IPS DF 6.9 (cell line): ENCODE measurements at regions not wholly inside any gene's neighbourhood (a gene's known extent, or its start where the extent isn't known, plus 50 kb on each side); places are given as distances from the start of the nearest gene placed in this dataset.
"Not testable (repeated sequence)": the region's sequence is repeated elsewhere in the genome, so short reads cannot be mapped to it uniquely, and the experiment has no call there.

Source experiments
- DNase-seq: peaks from one replicate; pipeline ENCODE4 v3.0.0-alpha.2; 2013; ENCODE audit warnings: low read depth, low spot score
- H3K27ac ChIP-seq: one replicate; pipeline ENCODE4 v1.5.1; 2013; ENCODE audit warnings: low read length, control low read depth
- H3K27me3 ChIP-seq: 2 replicates; pipeline ENCODE4 v1.6.1; 2013; ENCODE audit warnings: mild to moderate bottlenecking, low read length; ENCODE audit not compliant: control insufficient read depth, insufficient read depth
- H3K36me3 ChIP-seq: 2 replicates; pipeline ENCODE4 v1.6.1; 2013; ENCODE audit warnings: low read length; ENCODE audit not compliant: control insufficient read depth, insufficient read depth
- H3K4me1 ChIP-seq: 2 replicates; pipeline ENCODE4 v1.6.1; 2013; ENCODE audit warnings: low read length; ENCODE audit not compliant: control insufficient read depth, insufficient read depth
- H3K4me3 ChIP-seq: 2 replicates; pipeline ENCODE4 v1.5.1; 2013; ENCODE audit warnings: mild to moderate bottlenecking, low read length
- H3K9me3 ChIP-seq: 2 replicates; pipeline ENCODE4 v1.6.1; 2013; ENCODE audit warnings: low read length, inconsistent platforms; ENCODE audit not compliant: control insufficient read depth, insufficient read depth
- WGBS: extraction: QIAGEN DNeasy Blood & Tissue Kit; methylation state at CpG from one replicate; pipeline ENCODE4 v1.1.7; 2013; ENCODE audit warnings: mixed read lengths, missing lambda C conversion rate; ENCODE audit not compliant: insufficient read length, insufficient coverage; 5-methylcytosine and 5-hydroxymethylcytosine counted together

- Histone ChIP-seq H3K9me3 (no peaks in the 10 kb centered on the region), H3K27me3 (no peaks in the 10 kb centered on the region), H3K4me3 (no peak overlapping the region), H3K27ac (no peak overlapping the region), H3K4me1 (no peaks in the 10 kb centered on the region), H3K36me3 (no peaks in the 10 kb centered on the region)
- WGBS = no CpG with 5 or more reads among the region's 3 CpGs
- no peak for DNase-seq
Observed at GRCh38 chr6:2355150-2355549, 109.7 kb upstream of the GMDS start.

- no peaks in the 10 kb centered on the region for H3K27me3 ChIP-seq
- H3K4me3 ChIP-seq = no peak overlapping the region
- H3K9me3 ChIP-seq = no peaks in the 10 kb centered on the region
- WGBS = no CpG with 5 or more reads among the region's 6 CpGs
- DNase-seq = no peak
- H3K4me1 ChIP-seq = no peaks in the 10 kb centered on the region
- no peak overlapping the region for H3K27ac ChIP-seq
- H3K36me3 ChIP-seq = no peaks in the 10 kb centered on the region
Observed at GRCh38 chr6:2354138-2354491, 108.7 kb upstream of the GMDS start.

- Histone ChIP-seq H3K9me3 (no peaks in the 10 kb centered on the region), H3K27ac (no peak overlapping the region), H3K4me3 (no peak overlapping the region), H3K4me1 (no peaks in the 10 kb centered on the region), H3K36me3 (no peaks in the 10 kb centered on the region), H3K27me3 (no peaks in the 10 kb centered on the region)
- WGBS = no CpG with 5 or more reads among the region's 10 CpGs
- DNase-seq = peak; percentile 27
Observed at GRCh38 chr6:2353412-2354137, 108.2 kb upstream of the GMDS start.

- Histone ChIP-seq H3K4me1 (no peaks in the 10 kb centered on the region), H3K9me3 (no peaks in the 10 kb centered on the region), H3K36me3 (no peaks in the 10 kb centered on the region), H3K4me3 (no peak overlapping the region), H3K27ac (no peak overlapping the region), H3K27me3 (no peaks in the 10 kb centered on the region)
- no peak for DNase-seq
- WGBS = no CpG with 5 or more reads among the region's 4 CpGs
Observed at GRCh38 chr6:2351807-2352431, 106.5 kb upstream of the GMDS start.

GRCh38 chr6:2351090-2351489, 105.7 kb upstream of the GMDS start:
- no CpG with 5 or more reads among the region's 5 CpGs for WGBS

GRCh38 chr6:2346078-2346477, 100.7 kb upstream of the GMDS start:
- no peaks in the 10 kb centered on the region for H3K9me3 ChIP-seq
- H3K36me3 ChIP-seq = no peaks in the 10 kb centered on the region
- no peak overlapping the region for H3K27ac ChIP-seq
- no CpG with 5 or more reads among the region's 3 CpGs for WGBS
- DNase-seq = no peak
- H3K27me3 ChIP-seq = no peaks in the 10 kb centered on the region
- no peaks in the 10 kb centered on the region for H3K4me1 ChIP-seq
- H3K4me3 ChIP-seq = no peak overlapping the region

More at GRCh38 chr6:2351090-2351489, 105.7 kb upstream of the GMDS start:
- Histone ChIP-seq H3K4me1 (no peaks in the 10 kb centered on the region), H3K36me3 (no peaks in the 10 kb centered on the region), H3K27ac (no peak overlapping the region), H3K4me3 (no peak overlapping the region), H3K27me3 (no peaks in the 10 kb centered on the region), H3K9me3 (no peaks in the 10 kb centered on the region)
- no peak for DNase-seq

GRCh38 chr6:2344319-2344905, 99.0 kb upstream of the GMDS start:
- Histone ChIP-seq H3K36me3 (no peaks in the 10 kb centered on the region), H3K4me1 (no peaks in the 10 kb centered on the region), H3K27ac (no peak overlapping the region), H3K27me3 (no peaks in the 10 kb centered on the region), H3K9me3 (no peaks in the 10 kb centered on the region), H3K4me3 (no peak overlapping the region)
- no CpG with 5 or more reads among the region's 6 CpGs for WGBS
- DNase-seq = no peak

GRCh38 chr6:2327591-2327990, 82.2 kb upstream of the GMDS start:
- Histone ChIP-seq H3K4me1 (no peaks in the 10 kb centered on the region), H3K9me3 (peaks cover 2% of the 10 kb centered on the region), H3K4me3 (no peak overlapping the region), H3K27me3 (no peaks in the 10 kb centered on the region), H3K27ac (no peak overlapping the region), H3K36me3 (no peaks in the 10 kb centered on the region)
- no peak for DNase-seq

- no peak for DNase-seq
- no peak overlapping the region for H3K27ac ChIP-seq
- no peaks in the 10 kb centered on the region for H3K4me1 ChIP-seq
- H3K36me3 ChIP-seq = no peaks in the 10 kb centered on the region
- H3K9me3 ChIP-seq = peaks cover 2% of the 10 kb centered on the region
- no peaks in the 10 kb centered on the region for H3K27me3 ChIP-seq
- WGBS = no CpG with 5 or more reads among the region's 2 CpGs
- no peak overlapping the region for H3K4me3 ChIP-seq
Observed at GRCh38 chr6:2324166-2324953, 79.0 kb upstream of the GMDS start.

GRCh38 chr6:2317498-2317897, 72.1 kb upstream of the GMDS start:
- H3K9me3 ChIP-seq, H3K27me3 ChIP-seq, H3K4me1 ChIP-seq, H3K4me3 ChIP-seq, H3K27ac ChIP-seq, H3K36me3 ChIP-seq, DNase-seq: not testable (repeated sequence)
- WGBS = no CpG with 5 or more reads among the region's 11 CpGs
